HG03432 (cell line): ENCODE measurements at regions not wholly inside any gene's neighbourhood (a gene's known extent, or its start where the extent isn't known, plus 50 kb on each side); places are given as distances from the start of the nearest gene placed in this dataset.
"Not testable (repeated sequence)": the region's sequence is repeated elsewhere in the genome, so short reads cannot be mapped to it uniquely, and the experiment has no call there.

Experiments
- ATAC-seq: cut with Tn5 transposase; IDR thresholded peaks from one replicate; pipeline ENCODE4 v1.9.1; 2021; ENCODE audit warnings: mild to moderate bottlenecking, moderate library complexity; ENCODE audit not compliant: unreplicated experiment

DNA sequence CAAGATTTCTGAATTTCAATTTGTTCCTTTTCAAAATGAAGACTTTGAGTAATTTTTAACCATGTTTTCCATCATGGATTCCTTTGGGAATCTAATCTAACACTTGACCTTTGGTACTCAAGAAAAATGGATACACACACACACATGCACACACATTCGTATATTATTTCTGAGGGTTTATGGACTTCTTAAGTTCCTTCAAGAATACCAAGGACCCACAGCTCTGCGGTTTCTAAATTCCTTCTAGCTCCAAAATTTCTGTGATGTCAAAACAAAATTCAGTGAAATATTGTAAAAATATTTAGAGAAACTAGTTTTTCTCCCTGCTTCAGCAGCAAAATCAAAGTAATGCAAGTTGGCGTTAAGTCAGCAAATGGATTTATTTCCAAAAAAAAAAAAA, 98.3 kb upstream of the FAM13C start:
- ATAC-seq = no peak

DNA sequence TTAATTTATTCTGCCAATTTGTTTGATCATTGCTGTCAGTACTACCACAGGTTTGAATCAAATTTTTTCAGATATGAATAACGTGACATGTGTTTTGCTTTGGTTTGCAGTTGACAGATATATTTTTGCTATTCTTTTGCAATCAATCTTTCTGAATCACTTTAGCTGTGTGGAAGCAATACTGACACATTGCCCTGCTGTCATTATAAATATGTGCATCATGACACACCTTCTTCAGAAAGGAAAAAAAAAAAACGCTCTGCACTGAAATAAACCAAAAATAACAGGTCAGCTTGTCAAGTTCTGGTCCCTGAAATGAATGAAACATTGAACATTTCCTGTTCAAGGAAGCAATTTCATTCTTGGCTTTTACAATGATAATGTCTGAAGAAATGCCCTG, 93.8 kb upstream of the FAM13C start:
- ATAC-seq = no peak

DNA sequence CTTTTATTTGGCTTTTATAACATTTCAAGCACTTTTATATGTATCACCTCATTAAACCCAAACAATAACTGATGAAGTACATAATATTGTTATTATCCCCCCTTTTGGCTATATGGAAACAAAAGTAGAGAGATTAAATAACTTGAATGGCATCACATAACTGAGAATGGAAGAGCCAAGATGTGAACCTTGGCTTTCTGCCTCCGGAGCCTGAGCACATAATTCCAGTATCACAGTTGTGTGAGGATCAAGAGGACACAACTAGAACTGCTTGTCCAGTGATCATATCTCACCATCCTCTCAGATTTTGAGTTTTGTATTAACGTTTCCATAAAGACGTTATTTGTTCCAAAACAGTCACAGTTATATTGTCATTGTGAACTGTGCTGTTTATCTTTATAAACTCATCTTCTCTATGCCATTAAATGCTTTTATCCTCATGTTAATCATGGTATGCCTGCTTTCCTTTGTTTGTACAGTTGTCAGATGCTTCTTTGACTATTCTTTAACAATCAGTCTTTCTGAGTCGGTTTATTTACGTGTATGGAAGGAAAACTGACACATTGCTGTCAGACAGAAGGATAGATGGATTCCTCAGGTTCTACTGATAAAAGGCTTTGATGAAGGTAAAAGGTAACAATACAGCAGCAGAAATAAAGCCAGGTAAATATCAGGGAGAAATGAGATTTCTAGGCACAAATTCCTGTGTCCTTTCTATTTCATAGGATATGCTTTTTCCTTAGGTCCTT, 92.0 kb upstream of the FAM13C start:
- no peak for ATAC-seq

- no peak for ATAC-seq
These were observed 86.3 kb upstream of the FAM13C start for GRCh38 chr10:59448616-59449015.

GRCh38 chr10:59435707-59436106, 73.4 kb upstream of the FAM13C start:
- no peak for ATAC-seq

GRCh38 chr10:59434463-59435321, 72.3 kb upstream of the FAM13C start:
- ATAC-seq = no peak

DNA sequence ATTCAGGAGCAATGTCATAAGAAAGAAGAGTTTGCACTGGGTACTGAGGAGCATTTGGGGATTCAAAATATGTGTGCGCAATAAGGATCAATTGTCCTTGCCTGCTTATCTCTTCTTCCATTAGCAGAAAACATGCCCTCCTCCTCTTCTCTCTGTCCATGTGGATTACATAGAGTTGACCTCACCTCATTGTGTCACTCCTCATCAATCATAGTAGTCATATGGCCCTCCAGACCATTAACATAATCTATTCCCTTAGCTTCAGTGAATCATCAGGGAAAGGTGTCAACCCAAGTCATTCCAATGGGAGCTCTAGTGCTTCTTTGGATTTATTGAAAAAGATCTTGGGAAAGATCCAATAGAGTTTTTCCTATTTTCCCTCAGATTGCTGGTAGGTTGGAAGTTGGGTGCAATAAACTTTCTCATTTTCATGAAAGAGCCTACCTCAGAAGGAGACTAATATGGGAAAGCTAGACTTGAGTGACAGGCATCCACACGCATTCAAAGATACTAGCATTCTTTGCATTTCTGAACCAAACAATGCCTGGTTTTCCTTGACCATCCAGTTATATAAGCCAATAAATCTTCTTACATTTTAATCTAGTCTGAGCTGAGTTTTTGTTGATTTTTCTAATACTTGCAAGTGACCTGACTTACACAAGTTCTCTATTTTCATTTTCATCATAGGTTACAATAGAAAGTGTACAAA, 71.5 kb upstream of the FAM13C start:
- no peak for ATAC-seq

- no peak for ATAC-seq
These were observed 70.0 kb upstream of the FAM13C start for GRCh38 chr10:59432207-59432900.

- not testable (repeated sequence) for ATAC-seq
These were observed 51.4 kb upstream of the FAM13C start for GRCh38 chr10:59413795-59414194.
